Brain microvascular endothelial cell (primary cell): ENCODE measurements at regions not wholly inside any gene's neighbourhood (a gene's known extent, or its start where the extent isn't known, plus 50 kb on each side); places are given as distances from the start of the nearest gene placed in this dataset.
"Not testable (repeated sequence)": the region's sequence is repeated elsewhere in the genome, so short reads cannot be mapped to it uniquely, and the experiment has no call there.

ENCODE experiments used
- DNase-seq: peaks from one replicate; pipeline ENCODE4 v3.0.0-alpha.2; 2020
- H3K27ac ChIP-seq: fragments of 250-450 bp; sonication (Bioruptor Pico); 2 replicates; pipeline ENCODE4 v1.5.1; 2020; ENCODE audit warnings: mild to moderate bottlenecking, moderate library complexity
- H3K27me3 ChIP-seq: fragments of 250-450 bp; sonication (Bioruptor Pico); replicated peaks from 2 replicates; pipeline ENCODE4 v1.5.1; 2020; ENCODE audit warnings: mild to moderate bottlenecking
- H3K36me3 ChIP-seq: fragments of 250-450 bp; sonication (Bioruptor Pico); replicated peaks from 2 replicates; pipeline ENCODE4 v1.5.1; 2020; ENCODE audit warnings: mild to moderate bottlenecking
- H3K4me3 ChIP-seq: 2 replicates; pipeline ENCODE4 v1.5.1; 2011; ENCODE audit warnings: low read depth, mild to moderate bottlenecking, control low read depth, low read length, moderate library complexity
- in situ Hi-C: cut with HindIII; loops from 2 replicates; pipeline ENCODE4 v1.10.0; 2017; ENCODE audit warnings: low sequenced_read_pairs, low pct_ligation_motif_present
- TF ChIP-seq, protein P1 (sequence below): IDR thresholded peaks from 2 replicates; pipeline ENCODE4 v1.5.1; 2011; ENCODE audit warnings: low read depth, mild to moderate bottlenecking, moderate library complexity, low read length, control low read depth, inconsistent platforms; ENCODE audit errors: missing control alignments

DNA sequence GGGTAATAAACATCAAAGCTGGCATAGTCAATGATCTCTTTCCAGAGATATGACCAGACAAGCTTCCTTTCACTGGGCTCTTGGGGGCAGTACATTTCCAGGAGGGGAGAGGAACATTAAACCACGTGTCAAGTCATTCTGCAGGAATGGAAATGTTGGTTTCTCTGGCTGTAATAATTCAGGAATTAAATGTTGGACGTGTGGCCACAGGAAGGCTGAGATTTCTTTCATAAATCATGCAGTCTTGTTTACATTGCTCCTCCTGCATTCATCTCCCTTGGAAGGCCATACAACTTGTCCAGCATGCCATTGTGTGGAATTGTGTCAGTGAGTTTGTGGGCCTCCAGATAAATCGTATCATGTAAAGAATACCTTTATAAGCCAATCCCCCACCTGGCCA, 259.2 kb downstream of the ADGRL2 start:
- Histone ChIP-seq H3K27me3 (no peaks in the 10 kb centered on the region), H3K36me3 (no peaks in the 10 kb centered on the region), H3K4me3 (no peak overlapping the region), H3K27ac (no peak overlapping the region)
- TF ChIP-seq, protein P1, sequence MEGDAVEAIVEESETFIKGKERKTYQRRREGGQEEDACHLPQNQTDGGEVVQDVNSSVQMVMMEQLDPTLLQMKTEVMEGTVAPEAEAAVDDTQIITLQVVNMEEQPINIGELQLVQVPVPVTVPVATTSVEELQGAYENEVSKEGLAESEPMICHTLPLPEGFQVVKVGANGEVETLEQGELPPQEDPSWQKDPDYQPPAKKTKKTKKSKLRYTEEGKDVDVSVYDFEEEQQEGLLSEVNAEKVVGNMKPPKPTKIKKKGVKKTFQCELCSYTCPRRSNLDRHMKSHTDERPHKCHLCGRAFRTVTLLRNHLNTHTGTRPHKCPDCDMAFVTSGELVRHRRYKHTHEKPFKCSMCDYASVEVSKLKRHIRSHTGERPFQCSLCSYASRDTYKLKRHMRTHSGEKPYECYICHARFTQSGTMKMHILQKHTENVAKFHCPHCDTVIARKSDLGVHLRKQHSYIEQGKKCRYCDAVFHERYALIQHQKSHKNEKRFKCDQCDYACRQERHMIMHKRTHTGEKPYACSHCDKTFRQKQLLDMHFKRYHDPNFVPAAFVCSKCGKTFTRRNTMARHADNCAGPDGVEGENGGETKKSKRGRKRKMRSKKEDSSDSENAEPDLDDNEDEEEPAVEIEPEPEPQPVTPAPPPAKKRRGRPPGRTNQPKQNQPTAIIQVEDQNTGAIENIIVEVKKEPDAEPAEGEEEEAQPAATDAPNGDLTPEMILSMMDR, result peak; percentile 20
- in situ Hi-C loops, result no loop called here
- no peak for DNase-seq

DNA sequence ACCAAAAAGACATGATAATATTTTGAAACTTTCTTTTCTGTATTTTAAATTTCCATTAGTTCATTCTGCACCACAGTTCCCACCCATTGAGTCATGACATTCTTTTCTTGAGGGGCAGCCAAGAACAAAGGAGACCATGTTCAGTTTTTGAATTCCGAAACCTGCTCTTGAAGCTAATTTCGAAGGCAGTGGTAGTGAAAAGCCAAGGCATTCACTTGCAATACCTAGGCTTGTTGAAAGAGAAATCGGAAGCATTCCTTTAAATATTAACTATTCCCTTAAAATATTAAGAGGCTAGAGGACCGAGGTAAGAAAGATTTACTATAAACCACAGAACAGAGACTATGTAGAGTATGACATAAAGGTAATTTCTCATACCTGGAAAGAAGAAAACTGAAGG, 256.3 kb downstream of the ADGRL2 start:
- no peak overlapping the region for H3K4me3 ChIP-seq
- no peaks in the 10 kb centered on the region for H3K36me3 ChIP-seq
- H3K27me3 ChIP-seq, result no peaks in the 10 kb centered on the region
- TF ChIP-seq, protein P1, result no peak
- DNase-seq, result no peak
- no peak overlapping the region for H3K27ac ChIP-seq
- in situ Hi-C loops, result no loop called here

GRCh38 chr1:82055375-82055774, 254.6 kb downstream of the ADGRL2 start:
- H3K4me3 ChIP-seq, H3K27me3 ChIP-seq, H3K36me3 ChIP-seq, in situ Hi-C loops, DNase-seq, H3K27ac ChIP-seq: not testable (repeated sequence)

- H3K4me3 ChIP-seq, result no peak overlapping the region
- no peaks in the 10 kb centered on the region for H3K36me3 ChIP-seq
- H3K27me3 ChIP-seq, result no peaks in the 10 kb centered on the region
- peak; percentile 4 for DNase-seq
- no peak overlapping the region for H3K27ac ChIP-seq
- TF ChIP-seq, protein P1, result no peak
- in situ Hi-C loops, result no loop called here
Observed at GRCh38 chr1:82052563-82052962, 251.8 kb downstream of the ADGRL2 start.

DNA sequence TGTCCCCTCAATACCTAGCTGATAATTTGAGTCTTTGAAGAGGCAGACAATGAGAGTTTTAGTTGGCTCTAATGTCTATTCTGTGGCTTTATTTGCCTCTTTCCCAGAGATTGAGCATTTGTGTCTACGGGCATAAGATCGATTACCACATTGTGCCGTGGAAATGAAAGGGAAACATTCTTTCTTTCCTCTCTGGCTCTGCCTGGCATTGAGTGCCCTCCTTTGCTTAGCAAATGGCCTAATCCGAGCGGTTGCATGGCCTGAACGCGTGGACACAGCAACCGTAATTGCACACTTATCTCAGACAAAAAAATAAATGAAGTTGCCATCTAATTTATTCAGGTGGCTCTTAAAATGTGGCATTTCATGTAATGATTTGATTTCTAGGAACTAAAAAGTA, 247.9 kb downstream of the ADGRL2 start:
- no peaks in the 10 kb centered on the region for H3K27me3 ChIP-seq
- in situ Hi-C loops, result no loop called here
- no peaks in the 10 kb centered on the region for H3K36me3 ChIP-seq
- no peak overlapping the region for H3K4me3 ChIP-seq
- H3K27ac ChIP-seq, result no peak overlapping the region
- no peak for DNase-seq
- TF ChIP-seq, protein P1, result no peak

GRCh38 chr1:82045221-82045620, 244.5 kb downstream of the ADGRL2 start:
- in situ Hi-C loops, result no loop called here

More at GRCh38 chr1:82045221-82045620, 244.5 kb downstream of the ADGRL2 start:
- Histone ChIP-seq H3K27me3 (no peaks in the 10 kb centered on the region), H3K4me3 (no peak overlapping the region), H3K36me3 (no peaks in the 10 kb centered on the region), H3K27ac (no peak overlapping the region)
- DNase-seq, result no peak
- TF ChIP-seq, protein P1, result no peak
